Fibroblast of mammary gland (primary cell): ENCODE measurements at regions not wholly inside any gene's neighbourhood (a gene's known extent, or its start where the extent isn't known, plus 50 kb on each side); places are given as distances from the start of the nearest gene placed in this dataset.

Source experiments
- DNase-seq: peaks from one replicate; pipeline ENCODE4 v3.0.0-alpha.2; 2010; ENCODE audit warnings: low read depth
- H3K4me3 ChIP-seq: 2 replicates; pipeline ENCODE4 v1.5.1; 2011; ENCODE audit warnings: low read depth, mild to moderate bottlenecking, low read length, moderate library complexity; ENCODE audit not compliant: control insufficient read depth
- TF ChIP-seq, protein P1 (sequence below): conservative IDR thresholded peaks from 2 replicates; pipeline ENCODE4 v1.5.1; 2011; ENCODE audit warnings: low read depth, low read length, inconsistent platforms; ENCODE audit not compliant: control insufficient read depth, insufficient read depth

DNA sequence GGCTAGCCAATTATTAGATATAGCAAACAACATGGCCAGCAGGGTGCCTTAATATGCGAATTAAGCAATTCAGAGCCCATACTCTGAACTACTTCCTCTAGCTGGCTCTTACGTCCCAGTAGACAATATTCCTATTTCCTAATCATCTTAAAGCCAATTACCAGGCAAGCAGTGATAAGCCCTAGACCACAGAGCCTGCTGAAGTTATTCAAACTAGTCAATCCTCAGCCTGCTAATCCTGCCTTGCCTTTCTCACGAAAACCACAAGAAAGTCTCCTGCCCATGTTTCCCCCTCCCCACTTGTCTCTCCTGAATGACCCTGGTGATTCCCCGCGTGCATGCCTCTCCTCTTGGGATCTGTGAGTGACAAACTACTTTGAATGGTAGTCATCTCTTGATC, 86.8 kb upstream of the CACNA2D1 start:
- TF ChIP-seq, protein P1, sequence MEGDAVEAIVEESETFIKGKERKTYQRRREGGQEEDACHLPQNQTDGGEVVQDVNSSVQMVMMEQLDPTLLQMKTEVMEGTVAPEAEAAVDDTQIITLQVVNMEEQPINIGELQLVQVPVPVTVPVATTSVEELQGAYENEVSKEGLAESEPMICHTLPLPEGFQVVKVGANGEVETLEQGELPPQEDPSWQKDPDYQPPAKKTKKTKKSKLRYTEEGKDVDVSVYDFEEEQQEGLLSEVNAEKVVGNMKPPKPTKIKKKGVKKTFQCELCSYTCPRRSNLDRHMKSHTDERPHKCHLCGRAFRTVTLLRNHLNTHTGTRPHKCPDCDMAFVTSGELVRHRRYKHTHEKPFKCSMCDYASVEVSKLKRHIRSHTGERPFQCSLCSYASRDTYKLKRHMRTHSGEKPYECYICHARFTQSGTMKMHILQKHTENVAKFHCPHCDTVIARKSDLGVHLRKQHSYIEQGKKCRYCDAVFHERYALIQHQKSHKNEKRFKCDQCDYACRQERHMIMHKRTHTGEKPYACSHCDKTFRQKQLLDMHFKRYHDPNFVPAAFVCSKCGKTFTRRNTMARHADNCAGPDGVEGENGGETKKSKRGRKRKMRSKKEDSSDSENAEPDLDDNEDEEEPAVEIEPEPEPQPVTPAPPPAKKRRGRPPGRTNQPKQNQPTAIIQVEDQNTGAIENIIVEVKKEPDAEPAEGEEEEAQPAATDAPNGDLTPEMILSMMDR = no peak
- DNase-seq = no peak
- no peak overlapping the region for H3K4me3 ChIP-seq

- TF ChIP-seq, protein P1 = no peak
- no peak overlapping the region for H3K4me3 ChIP-seq
- DNase-seq = no peak
Measured at GRCh38 chr7:82528577-82529310, 85.2 kb upstream of the CACNA2D1 start.

DNA sequence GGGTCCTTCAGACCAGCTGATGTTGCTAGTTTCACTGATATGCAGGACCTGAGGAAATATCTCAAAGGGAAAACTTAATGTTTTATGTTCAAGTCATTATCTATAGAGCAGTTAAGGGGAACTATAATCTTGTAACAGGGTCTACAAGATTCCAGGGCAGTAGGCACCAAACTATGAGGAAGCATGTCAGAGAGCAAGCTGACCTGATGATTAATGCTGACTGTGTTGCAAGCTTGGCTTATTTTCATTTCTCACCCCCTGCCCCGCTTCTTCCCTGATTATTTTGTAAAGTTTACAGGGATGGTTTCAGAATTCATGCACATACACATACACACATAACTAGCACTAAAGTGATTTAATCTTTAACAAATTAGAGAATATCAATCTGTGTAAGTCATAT, 84.3 kb upstream of the CACNA2D1 start:
- H3K4me3 ChIP-seq = no peak overlapping the region
- DNase-seq = peak; percentile 47
- TF ChIP-seq, protein P1 = no peak

- DNase-seq = no peak
- TF ChIP-seq, protein P1 = no peak
- H3K4me3 ChIP-seq = no peak overlapping the region
Measured at GRCh38 chr7:82521906-82522445, 78.4 kb upstream of the CACNA2D1 start.

DNA sequence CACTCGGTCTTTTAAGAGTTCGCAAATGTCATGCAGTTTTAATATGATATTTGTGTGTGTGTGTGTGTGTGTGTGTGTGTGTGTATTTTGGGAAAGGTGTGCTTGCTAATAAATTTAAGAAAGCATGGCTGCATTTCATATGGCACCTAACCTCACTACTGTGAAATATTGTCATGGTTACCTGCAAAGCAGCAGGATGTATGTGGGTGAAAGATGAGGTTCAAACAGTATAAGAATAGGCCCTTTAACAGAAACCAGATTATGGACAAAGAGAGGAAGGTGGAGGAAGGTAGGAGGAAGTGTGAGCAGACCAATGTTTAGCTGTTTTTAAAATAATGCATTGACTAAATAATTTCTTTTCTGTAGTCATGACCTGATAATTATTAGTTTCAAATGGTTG, 73.5 kb upstream of the CACNA2D1 start:
- no peak overlapping the region for H3K4me3 ChIP-seq
- no peak for DNase-seq
- TF ChIP-seq, protein P1 = no peak

DNA sequence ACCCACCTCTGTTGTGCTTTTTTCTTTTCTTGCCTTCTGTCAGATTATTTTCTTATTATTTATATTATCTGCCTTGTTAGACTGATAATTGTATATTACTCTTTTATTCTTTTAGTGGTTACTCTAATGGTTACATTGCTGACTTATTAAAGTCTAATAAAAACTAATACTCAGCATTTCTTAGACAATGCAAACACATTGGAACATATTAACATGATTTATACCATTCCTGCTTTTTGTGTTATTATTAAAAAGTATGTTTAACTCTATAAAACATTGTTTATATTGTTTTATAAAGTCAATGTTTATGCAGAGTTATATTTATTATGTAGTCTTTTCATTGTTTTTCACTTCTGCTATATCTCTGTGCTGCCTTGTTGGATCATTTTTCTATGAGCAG, 68.0 kb upstream of the CACNA2D1 start:
- no peak for DNase-seq
- H3K4me3 ChIP-seq = no peak overlapping the region
- TF ChIP-seq, protein P1 = no peak
